ENCODE measurements at regions not wholly inside any gene's neighbourhood (a gene's known extent, or its start where the extent isn't known, plus 50 kb on each side); places are given as distances from the start of the nearest gene placed in this dataset.

- DNase-seq (ENCODE audit: insufficient read length, low spot score, missing footprints), result no peak
- Histone ChIP-seq H4K20me1 (ENCODE audit: insufficient read depth, low read length) (no peaks in the 10 kb centered on the region), H2AFZ (ENCODE audit: low read length) (no peak overlapping the region), H3K9me3 (ENCODE audit: low read depth, low read length) (no peaks in the 10 kb centered on the region), H3K4me2 (ENCODE audit: insufficient read depth, low read length) (no peak overlapping the region), H3K27ac (ENCODE audit: low read depth, low read length) (no peak overlapping the region), H3K36me3 (ENCODE audit: insufficient read depth, low read length) (no peaks in the 10 kb centered on the region), H3K79me2 (ENCODE audit: insufficient read depth, low read length) (no peaks in the 10 kb centered on the region), H3K4me1 (ENCODE audit: insufficient read depth, low read length) (no peaks in the 10 kb centered on the region), H3K27me3 (ENCODE audit: insufficient read depth, low read length) (no peaks in the 10 kb centered on the region), H3K4me3 (ENCODE audit: insufficient read depth, low read length) (no peak overlapping the region)
- TF ChIP-seq, protein P1, sequence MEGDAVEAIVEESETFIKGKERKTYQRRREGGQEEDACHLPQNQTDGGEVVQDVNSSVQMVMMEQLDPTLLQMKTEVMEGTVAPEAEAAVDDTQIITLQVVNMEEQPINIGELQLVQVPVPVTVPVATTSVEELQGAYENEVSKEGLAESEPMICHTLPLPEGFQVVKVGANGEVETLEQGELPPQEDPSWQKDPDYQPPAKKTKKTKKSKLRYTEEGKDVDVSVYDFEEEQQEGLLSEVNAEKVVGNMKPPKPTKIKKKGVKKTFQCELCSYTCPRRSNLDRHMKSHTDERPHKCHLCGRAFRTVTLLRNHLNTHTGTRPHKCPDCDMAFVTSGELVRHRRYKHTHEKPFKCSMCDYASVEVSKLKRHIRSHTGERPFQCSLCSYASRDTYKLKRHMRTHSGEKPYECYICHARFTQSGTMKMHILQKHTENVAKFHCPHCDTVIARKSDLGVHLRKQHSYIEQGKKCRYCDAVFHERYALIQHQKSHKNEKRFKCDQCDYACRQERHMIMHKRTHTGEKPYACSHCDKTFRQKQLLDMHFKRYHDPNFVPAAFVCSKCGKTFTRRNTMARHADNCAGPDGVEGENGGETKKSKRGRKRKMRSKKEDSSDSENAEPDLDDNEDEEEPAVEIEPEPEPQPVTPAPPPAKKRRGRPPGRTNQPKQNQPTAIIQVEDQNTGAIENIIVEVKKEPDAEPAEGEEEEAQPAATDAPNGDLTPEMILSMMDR (IDR thresholded peaks at IDR 0.05; ENCODE audit: extremely low read depth, low read depth, low read length), result no peak
Measured at GRCh38 chr5:167358868-167359492, 932.5 kb upstream of the WWC1 start.

DNA sequence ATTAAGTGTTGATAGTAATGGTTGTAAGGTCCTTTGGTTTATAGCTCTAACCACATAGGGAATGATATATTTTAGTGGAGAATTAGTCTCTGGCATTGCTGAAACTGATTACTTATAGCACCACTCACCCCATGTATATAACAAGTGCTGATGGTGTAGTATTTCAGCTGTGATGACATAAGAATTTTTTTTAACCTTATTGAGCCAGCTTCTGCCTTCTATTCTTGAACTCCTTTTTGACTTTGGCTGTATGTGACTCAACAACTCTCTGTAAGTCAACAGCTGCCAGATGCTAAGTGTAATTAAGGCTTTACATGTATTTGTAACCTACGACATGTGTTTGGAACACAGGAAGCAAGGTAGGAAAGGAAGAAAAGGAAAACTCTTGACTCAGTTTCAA, 929.6 kb upstream of the WWC1 start:
- no peak overlapping the region for H3K4me2 ChIP-seq (ENCODE audit: insufficient read depth, low read length)
- H4K20me1 ChIP-seq (ENCODE audit: insufficient read depth, low read length), result no peaks in the 10 kb centered on the region
- no peak overlapping the region for H3K4me3 ChIP-seq (ENCODE audit: insufficient read depth, low read length)
- no peaks in the 10 kb centered on the region for H3K4me1 ChIP-seq (ENCODE audit: insufficient read depth, low read length)
- TF ChIP-seq, protein P1 (IDR thresholded peaks at IDR 0.05; ENCODE audit: extremely low read depth, low read depth, low read length), result no peak
- no peaks in the 10 kb centered on the region for H3K9me3 ChIP-seq (ENCODE audit: low read depth, low read length)
- no peak overlapping the region for H2AFZ ChIP-seq (ENCODE audit: low read length)
- no peak overlapping the region for H3K27ac ChIP-seq (ENCODE audit: low read depth, low read length)
- no peaks in the 10 kb centered on the region for H3K36me3 ChIP-seq (ENCODE audit: insufficient read depth, low read length)
- no peaks in the 10 kb centered on the region for H3K27me3 ChIP-seq (ENCODE audit: insufficient read depth, low read length)
- H3K79me2 ChIP-seq (ENCODE audit: insufficient read depth, low read length), result no peaks in the 10 kb centered on the region
- DNase-seq (ENCODE audit: insufficient read length, low spot score, missing footprints), result no peak

DNA sequence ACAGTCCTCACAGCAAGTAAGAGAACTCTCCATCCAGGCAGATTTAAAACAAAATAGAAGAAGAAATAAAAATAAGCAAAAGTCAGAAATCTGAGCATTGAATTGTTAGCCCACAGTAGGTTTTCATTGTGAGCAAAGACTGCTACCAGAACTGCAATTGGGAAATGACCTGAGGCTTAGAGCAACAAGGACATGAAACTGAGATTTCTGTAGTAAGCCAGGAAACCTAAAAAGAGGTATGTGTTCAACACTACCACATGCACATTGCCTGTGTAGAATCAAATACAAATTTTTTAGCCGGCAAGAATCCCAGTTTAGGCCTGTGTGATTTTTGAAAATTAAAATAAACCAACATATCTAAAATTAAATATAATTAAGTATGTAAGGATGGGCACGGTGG, 928.4 kb upstream of the WWC1 start:
- no peak overlapping the region for H2AFZ ChIP-seq (ENCODE audit: low read length)
- no peak for DNase-seq (ENCODE audit: insufficient read length, low spot score, missing footprints)

DNA sequence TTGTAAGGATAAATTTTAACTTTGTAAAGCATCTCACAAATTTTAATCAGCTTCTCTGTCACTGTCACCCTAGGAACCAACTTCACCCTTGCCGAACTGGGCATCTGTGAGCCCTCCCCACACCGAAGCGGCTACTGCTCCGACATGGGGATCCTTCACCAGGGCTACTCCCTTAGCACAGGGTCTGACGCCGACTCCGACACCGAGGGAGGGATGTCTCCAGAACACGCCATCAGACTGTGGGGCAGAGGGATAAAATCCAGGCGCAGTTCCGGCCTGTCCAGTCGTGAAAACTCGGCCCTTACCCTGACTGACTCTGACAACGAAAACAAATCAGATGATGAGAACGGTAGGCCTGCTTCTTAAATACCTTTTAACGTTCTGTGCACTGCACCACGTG, 916.3 kb upstream of the WWC1 start:
- Histone ChIP-seq H3K4me3 (ENCODE audit: insufficient read depth, low read length) (no peak overlapping the region), H3K4me1 (ENCODE audit: insufficient read depth, low read length) (no peaks in the 10 kb centered on the region), H3K36me3 (ENCODE audit: insufficient read depth, low read length) (no peaks in the 10 kb centered on the region), H3K4me2 (ENCODE audit: insufficient read depth, low read length) (no peak overlapping the region), H3K79me2 (ENCODE audit: insufficient read depth, low read length) (no peaks in the 10 kb centered on the region), H2AFZ (ENCODE audit: low read length) (no peak overlapping the region), H3K27me3 (ENCODE audit: insufficient read depth, low read length) (no peaks in the 10 kb centered on the region), H3K9me3 (ENCODE audit: low read depth, low read length) (no peaks in the 10 kb centered on the region), H3K27ac (ENCODE audit: low read depth, low read length) (no peak overlapping the region), H4K20me1 (ENCODE audit: insufficient read depth, low read length) (no peaks in the 10 kb centered on the region)
- no peak for DNase-seq (ENCODE audit: insufficient read length, low spot score, missing footprints)
- TF ChIP-seq, protein P1 (IDR thresholded peaks at IDR 0.05; ENCODE audit: extremely low read depth, low read depth, low read length), result no peak

More for the DNA sequence above, 928.4 kb upstream of the WWC1 start:
- no peak overlapping the region for H3K4me2 ChIP-seq (ENCODE audit: insufficient read depth, low read length)
- H3K79me2 ChIP-seq (ENCODE audit: insufficient read depth, low read length), result no peaks in the 10 kb centered on the region
- H3K9me3 ChIP-seq (ENCODE audit: low read depth, low read length), result no peaks in the 10 kb centered on the region
- no peak overlapping the region for H3K4me3 ChIP-seq (ENCODE audit: insufficient read depth, low read length)
- no peaks in the 10 kb centered on the region for H4K20me1 ChIP-seq (ENCODE audit: insufficient read depth, low read length)
- no peaks in the 10 kb centered on the region for H3K4me1 ChIP-seq (ENCODE audit: insufficient read depth, low read length)
- no peak overlapping the region for H3K27ac ChIP-seq (ENCODE audit: low read depth, low read length)
- no peaks in the 10 kb centered on the region for H3K27me3 ChIP-seq (ENCODE audit: insufficient read depth, low read length)
- TF ChIP-seq, protein P1 (IDR thresholded peaks at IDR 0.05; ENCODE audit: extremely low read depth, low read depth, low read length), result no peak
- no peaks in the 10 kb centered on the region for H3K36me3 ChIP-seq (ENCODE audit: insufficient read depth, low read length)
